Mucosa of descending colon (tissue), 3 donors: ENCODE measurements at regions not wholly inside any gene's neighbourhood (a gene's known extent, or its start where the extent isn't known, plus 50 kb on each side); places are given as distances from the start of the nearest gene placed in this dataset.

Experiments
- ATAC-seq: fragments of 200-7000 bp; cut with Tn5 transposase; one replicate; pipeline ENCODE4 v1.9.1; 2020; ENCODE audit warnings: mild to moderate bottlenecking, moderate library complexity
- DNase-seq, 3 donors: peaks; one replicate each; pipeline ENCODE4 v3.0.0-alpha.2; 2020
- H3K36me3 ChIP-seq: fragments of 200-600 bp; one replicate; pipeline ENCODE4 v1.8.0; 2021; ENCODE audit warnings: low read depth, mild to moderate bottlenecking
- H3K4me1 ChIP-seq: fragments of 200-600 bp; one replicate; pipeline ENCODE4 v1.8.0; 2021; ENCODE audit warnings: low read depth, mild to moderate bottlenecking
- H3K4me3 ChIP-seq: fragments of 200-600 bp; one replicate; pipeline ENCODE4 v1.8.0; 2021; ENCODE audit warnings: mild to moderate bottlenecking
- H3K9me3 ChIP-seq: fragments of 200-600 bp; one replicate; pipeline ENCODE4 v1.8.0; 2021; ENCODE audit warnings: mild to moderate bottlenecking
- CTCF ChIP-seq: fragments of 200-600 bp; IDR thresholded peaks from one replicate; pipeline ENCODE4 v1.8.0; 2022; ENCODE audit warnings: antibody characterized with exemption, mild to moderate bottlenecking
- intact Hi-C, 2 donors: fragments of 100-400 bp; cut with DNase I in 1 of 2; cut with micrococcal nuclease in 1 of 2; formaldehyde crosslinking; loops; one replicate each; pipeline versions ENCODE4 v1.11.0 to v1.11.1; 2022; cut with DNase I, micrococcal nuclease
- donor health status: DM: no; HTN: no; CAD: no; lungs with moderate emphysema.
- donor health status: DM: no; HTN: no; CAD: no.
- donor health status: DM: no; HTN: yes; CAD: no.

DNA sequence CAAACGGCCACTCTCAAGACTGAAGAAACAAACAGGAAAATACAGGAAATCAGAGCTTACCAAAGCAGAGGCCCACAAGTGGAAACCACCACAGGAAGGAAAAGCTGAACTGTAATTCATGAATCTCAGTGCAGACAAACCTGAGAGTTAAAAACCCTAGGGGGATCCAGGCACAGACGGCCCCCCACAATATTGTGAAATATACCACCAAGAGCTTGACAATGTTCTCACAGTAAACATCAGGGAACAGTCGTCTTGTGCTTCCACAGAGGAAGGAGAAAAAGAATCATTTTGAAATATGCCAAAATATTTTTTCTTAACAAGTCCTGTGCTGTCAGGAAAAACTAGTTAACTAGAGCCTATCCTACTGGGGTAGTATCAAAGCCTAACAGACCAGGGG lies 68.2 kb upstream of the NRG3 start:
- TF ChIP-seq CTCF = no peak
- intact Hi-C loops = no loop called here
- ATAC-seq (no peak), DNase-seq (no peak)
- no peaks in the 10 kb centered on the region for H3K4me1 ChIP-seq
- no peak overlapping the region for H3K4me3 ChIP-seq
- no peaks in the 10 kb centered on the region for H3K36me3 ChIP-seq
- H3K9me3 ChIP-seq = peaks cover 55% of the 10 kb centered on the region

GRCh38 chr10:81814842-81815241 lies 60.2 kb upstream of the NRG3 start:
- intact Hi-C loops = no loop called here
- no peak for TF ChIP-seq CTCF
- peaks cover 23% of the 10 kb centered on the region for H3K9me3 ChIP-seq
- DNase-seq = no peak
- H3K36me3 ChIP-seq = no peaks in the 10 kb centered on the region
- H3K4me3 ChIP-seq = no peak overlapping the region
- no peak for ATAC-seq
- H3K4me1 ChIP-seq = no peaks in the 10 kb centered on the region

DNA sequence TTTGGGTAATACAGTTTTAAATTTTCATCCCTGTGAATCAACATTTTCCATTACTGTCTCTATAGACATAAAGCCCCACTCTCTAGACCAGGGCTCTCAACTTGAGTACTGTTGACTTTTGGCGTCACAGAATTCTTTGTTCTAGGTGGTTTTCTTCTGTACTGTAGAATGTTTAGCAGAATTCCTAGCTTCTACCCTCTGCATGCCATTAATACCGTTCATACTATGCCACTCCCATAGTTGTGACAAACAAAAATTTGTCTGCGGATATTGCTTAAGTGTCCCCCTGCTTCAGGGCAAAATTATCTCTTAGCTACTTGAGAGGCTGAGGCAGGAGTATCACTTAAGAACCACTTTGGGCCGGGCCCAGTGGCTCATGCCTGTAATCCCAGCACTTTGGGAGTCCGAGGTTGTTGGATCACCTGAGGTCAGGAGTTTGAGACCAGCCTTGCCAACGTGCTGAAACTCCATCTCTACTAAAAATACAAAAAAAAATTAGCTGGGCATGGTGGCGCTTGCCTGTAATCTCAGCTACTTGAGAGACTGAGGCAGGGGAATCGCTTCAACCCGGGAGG lies 57.3 kb upstream of the NRG3 start:
- Histone ChIP-seq H3K4me3 (no peak overlapping the region), H3K9me3 (peaks cover 8% of the 10 kb centered on the region), H3K36me3 (no peaks in the 10 kb centered on the region), H3K4me1 (no peaks in the 10 kb centered on the region)
- ATAC-seq = no peak
- no peak for TF ChIP-seq CTCF
- intact Hi-C loops = no loop called here
- no peak for DNase-seq

DNA sequence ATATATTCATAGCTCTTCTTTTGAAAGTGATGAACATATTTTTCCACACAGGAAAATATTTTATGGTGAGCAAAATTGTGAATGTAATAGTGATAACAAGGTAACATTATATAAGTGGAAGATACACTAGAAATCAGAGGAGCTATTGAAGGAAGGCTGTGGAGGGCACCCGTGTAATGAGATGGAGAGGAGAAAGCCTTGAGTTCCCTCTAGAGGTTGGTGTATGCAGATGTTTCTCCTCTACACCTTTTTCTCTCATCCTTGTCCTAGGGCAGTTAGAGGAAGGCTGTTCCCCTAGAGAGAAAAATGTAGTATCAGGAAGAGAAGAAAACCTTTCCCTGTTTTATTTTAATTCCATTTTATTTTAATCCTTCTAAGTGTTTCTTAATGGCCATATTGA lies 54.6 kb upstream of the NRG3 start:
- Histone ChIP-seq H3K9me3 (peaks cover 4% of the 10 kb centered on the region), H3K4me3 (no peak overlapping the region), H3K36me3 (no peaks in the 10 kb centered on the region), H3K4me1 (no peaks in the 10 kb centered on the region)
- intact Hi-C loops = no loop called here
- TF ChIP-seq CTCF = no peak
- DNase-seq = no peak
- no peak for ATAC-seq
